ENCODE measurements at regions not wholly inside any gene's neighbourhood (a gene's known extent, or its start where the extent isn't known, plus 50 kb on each side); places are given as distances from the start of the nearest gene placed in this dataset.

DNA sequence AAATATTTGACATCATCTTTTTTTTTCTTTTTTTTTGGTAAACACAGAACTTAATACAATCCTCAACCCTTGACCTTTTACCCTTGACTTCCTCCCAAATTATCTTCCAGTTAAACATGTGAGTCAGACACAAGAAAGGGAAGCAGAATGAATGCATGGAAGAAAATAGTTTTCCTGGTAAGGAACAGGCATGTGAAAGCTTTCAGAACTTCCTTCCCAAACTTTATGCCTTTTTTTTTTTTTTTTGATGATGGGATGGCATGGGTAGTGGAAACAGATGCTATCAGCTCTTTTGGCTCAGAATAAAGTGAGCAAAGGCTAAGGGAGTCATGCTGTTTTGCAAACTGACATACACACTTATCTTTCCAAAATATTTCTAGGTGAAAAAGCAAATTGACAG, 1079.1 kb downstream of the TTLL7 start:
- Histone ChIP-seq H3K9ac (ENCODE audit: low read length) (no peak overlapping the region), H3K9me3 (ENCODE audit: low read length) (peaks cover 13% of the 10 kb centered on the region), H3K9me2 (replicated peaks; ENCODE audit: insufficient read depth, low read length) (no peaks in the 10 kb centered on the region), H3K27ac (ENCODE audit: low read length) (no peak overlapping the region), H3K27me3 (ENCODE audit: low read length) (no peaks in the 10 kb centered on the region), H3K79me2 (ENCODE audit: low read length) (no peaks in the 10 kb centered on the region), H3K36me3 (ENCODE audit: insufficient read depth, low read length) (no peaks in the 10 kb centered on the region), H3K4me3 (ENCODE audit: low read length) (no peak overlapping the region), H4K20me1 (ENCODE audit: insufficient read depth, low read depth, low read length) (no peaks in the 10 kb centered on the region), H3K4me1 (ENCODE audit: low read length) (no peaks in the 10 kb centered on the region), H3K4me2 (ENCODE audit: low read depth, low read length, poor library complexity, severe bottlenecking) (no peak overlapping the region), H2AFZ (ENCODE audit: low read length) (no peak overlapping the region)
- no peak for DNase-seq

DNA sequence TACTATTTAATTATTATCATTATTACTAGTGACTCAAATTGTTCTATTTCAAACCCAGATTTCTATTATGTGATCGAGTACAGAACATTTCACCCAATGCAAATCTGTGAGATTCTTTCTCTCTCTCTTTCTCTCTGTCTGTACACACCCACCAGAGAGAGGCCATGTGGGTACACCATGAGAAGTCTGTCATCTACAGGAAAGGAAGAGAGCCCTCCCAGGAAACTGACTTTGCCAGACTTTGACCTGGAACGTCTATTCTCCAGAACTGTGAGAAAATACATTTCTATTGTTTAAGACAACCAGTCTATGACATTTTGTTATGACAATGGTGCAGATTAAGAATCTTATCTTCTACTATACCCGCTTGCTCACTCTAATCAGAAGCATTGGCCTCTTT, 1091.6 kb downstream of the TTLL7 start:
- no peak overlapping the region for H3K4me3 ChIP-seq (ENCODE audit: low read length)
- DNase-seq = no peak
- H3K27me3 ChIP-seq (ENCODE audit: low read length) = no peaks in the 10 kb centered on the region
- H3K9me3 ChIP-seq (ENCODE audit: low read length) = no peaks in the 10 kb centered on the region; the same call in 1 of the 2 replicates
- no peaks in the 10 kb centered on the region for H3K36me3 ChIP-seq (ENCODE audit: insufficient read depth, low read length)
- no peaks in the 10 kb centered on the region for H3K4me1 ChIP-seq (ENCODE audit: low read length)
- no peak overlapping the region for H3K4me2 ChIP-seq (ENCODE audit: low read depth, low read length, poor library complexity, severe bottlenecking)
- H3K9ac ChIP-seq (ENCODE audit: low read length) = no peak overlapping the region
- H3K79me2 ChIP-seq (ENCODE audit: low read length) = no peaks in the 10 kb centered on the region
- H4K20me1 ChIP-seq (ENCODE audit: insufficient read depth, low read depth, low read length) = no peaks in the 10 kb centered on the region
- no peak overlapping the region for H3K27ac ChIP-seq (ENCODE audit: low read length)
- H3K9me2 ChIP-seq (replicated peaks; ENCODE audit: insufficient read depth, low read length) = no peaks in the 10 kb centered on the region
- H2AFZ ChIP-seq (ENCODE audit: low read length) = no peak overlapping the region

DNA sequence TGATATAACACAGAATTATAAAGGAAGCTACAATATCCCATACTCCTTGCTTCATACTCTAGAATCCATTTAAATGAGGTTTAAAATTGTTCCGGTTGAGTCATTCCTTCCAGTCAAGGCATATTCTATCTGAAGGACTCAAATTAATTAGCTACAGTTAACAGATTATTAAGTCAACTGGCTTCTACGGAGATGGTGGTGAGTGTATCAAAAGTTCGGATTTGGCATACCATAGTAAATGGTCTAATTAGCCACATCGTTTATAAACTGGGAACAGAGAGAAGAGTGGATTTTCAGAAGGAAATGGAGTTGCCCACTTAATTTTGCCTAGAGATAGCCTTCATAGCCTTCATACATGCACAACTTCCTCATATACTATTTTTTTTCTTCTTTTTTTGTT, 1095.3 kb downstream of the TTLL7 start:
- Histone ChIP-seq H3K4me2 (ENCODE audit: low read depth, low read length, poor library complexity, severe bottlenecking) (no peak overlapping the region), H3K9me3 (ENCODE audit: low read length) (peaks cover 10% of the 10 kb centered on the region; the same call in 1 of the 2 replicates)

GRCh38 chr1:82901561-82901960, 1097.4 kb downstream of the TTLL7 start:
- no peak overlapping the region for H3K4me2 ChIP-seq (ENCODE audit: low read depth, low read length, poor library complexity, severe bottlenecking)
- H3K79me2 ChIP-seq (ENCODE audit: low read length) = no peaks in the 10 kb centered on the region
- H3K27ac ChIP-seq (ENCODE audit: low read length) = no peak overlapping the region
- peaks cover 10% of the 10 kb centered on the region; the same call in 1 of the 2 replicates for H3K9me3 ChIP-seq (ENCODE audit: low read length)
- no peak overlapping the region for H2AFZ ChIP-seq (ENCODE audit: low read length)
- DNase-seq = no peak
- H3K4me1 ChIP-seq (ENCODE audit: low read length) = no peaks in the 10 kb centered on the region
- H3K4me3 ChIP-seq (ENCODE audit: low read length) = no peak overlapping the region
- H4K20me1 ChIP-seq (ENCODE audit: insufficient read depth, low read depth, low read length) = no peaks in the 10 kb centered on the region
- H3K27me3 ChIP-seq (ENCODE audit: low read length) = no peaks in the 10 kb centered on the region
- no peaks in the 10 kb centered on the region for H3K9me2 ChIP-seq (replicated peaks; ENCODE audit: insufficient read depth, low read length)
- H3K9ac ChIP-seq (ENCODE audit: low read length) = no peak overlapping the region
- H3K36me3 ChIP-seq (ENCODE audit: insufficient read depth, low read length) = no peaks in the 10 kb centered on the region

More for the DNA sequence above, 1095.3 kb downstream of the TTLL7 start:
- Histone ChIP-seq H3K9ac (ENCODE audit: low read length) (no peak overlapping the region), H3K9me2 (replicated peaks; ENCODE audit: insufficient read depth, low read length) (no peaks in the 10 kb centered on the region), H2AFZ (ENCODE audit: low read length) (no peak overlapping the region), H3K4me1 (ENCODE audit: low read length) (no peaks in the 10 kb centered on the region), H3K4me3 (ENCODE audit: low read length) (no peak overlapping the region), H3K36me3 (ENCODE audit: insufficient read depth, low read length) (no peaks in the 10 kb centered on the region), H3K27ac (ENCODE audit: low read length) (no peak overlapping the region), H3K27me3 (ENCODE audit: low read length) (no peaks in the 10 kb centered on the region), H4K20me1 (ENCODE audit: insufficient read depth, low read depth, low read length) (no peaks in the 10 kb centered on the region), H3K79me2 (ENCODE audit: low read length) (no peaks in the 10 kb centered on the region)
- DNase-seq = no peak

DNA sequence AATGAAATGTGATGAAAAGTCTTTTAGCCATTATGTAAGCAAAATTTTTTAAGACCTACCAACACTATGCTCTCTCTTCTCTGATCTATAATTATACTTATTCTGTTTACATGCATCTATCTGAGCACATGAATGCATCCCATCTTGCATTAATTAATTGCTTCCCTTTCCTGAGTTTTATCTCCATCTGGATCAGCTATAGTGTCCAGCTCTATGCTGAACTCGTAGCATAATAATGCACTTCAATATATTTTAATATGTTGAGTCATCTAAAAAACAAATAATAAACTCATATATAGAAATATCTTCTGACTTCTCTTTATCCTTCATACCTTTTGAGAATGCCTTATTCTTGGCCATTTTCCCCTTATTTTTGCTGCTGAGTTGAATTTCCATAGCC, 1097.8 kb downstream of the TTLL7 start:
- Histone ChIP-seq H3K79me2 (ENCODE audit: low read length) (no peaks in the 10 kb centered on the region), H3K4me1 (ENCODE audit: low read length) (no peaks in the 10 kb centered on the region), H3K27me3 (ENCODE audit: low read length) (no peaks in the 10 kb centered on the region), H2AFZ (ENCODE audit: low read length) (no peak overlapping the region), H3K36me3 (ENCODE audit: insufficient read depth, low read length) (no peaks in the 10 kb centered on the region), H3K9me3 (ENCODE audit: low read length) (peaks cover 10% of the 10 kb centered on the region; the same call in 1 of the 2 replicates), H3K4me2 (ENCODE audit: low read depth, low read length, poor library complexity, severe bottlenecking) (no peak overlapping the region), H4K20me1 (ENCODE audit: insufficient read depth, low read depth, low read length) (no peaks in the 10 kb centered on the region), H3K9ac (ENCODE audit: low read length) (no peak overlapping the region), H3K4me3 (ENCODE audit: low read length) (no peak overlapping the region), H3K27ac (ENCODE audit: low read length) (no peak overlapping the region), H3K9me2 (replicated peaks; ENCODE audit: insufficient read depth, low read length) (no peaks in the 10 kb centered on the region)
- no peak for DNase-seq

DNA sequence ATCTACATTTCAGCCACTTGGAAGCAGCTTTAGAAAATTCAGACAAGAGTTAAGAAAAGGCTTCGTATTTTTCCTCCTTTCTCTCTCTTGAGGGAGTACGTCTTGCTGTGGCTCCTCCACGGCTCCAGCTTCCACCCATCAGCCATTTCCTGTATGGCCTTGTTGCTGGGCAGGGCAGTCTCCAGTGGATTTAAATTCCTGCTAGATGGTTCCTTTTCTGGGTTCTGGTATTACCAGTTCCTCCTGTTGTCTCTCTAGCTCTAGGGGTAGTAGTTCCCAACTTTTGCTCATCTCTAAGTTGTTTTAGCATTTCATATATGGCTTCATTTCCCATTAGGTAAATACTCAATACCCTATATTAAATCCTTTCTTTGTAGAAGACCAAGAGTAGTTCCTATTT, 1098.3 kb downstream of the ADGRL2 start:
- no peaks in the 10 kb centered on the region for H3K9me2 ChIP-seq (replicated peaks; ENCODE audit: insufficient read depth, low read length)
- no peaks in the 10 kb centered on the region for H4K20me1 ChIP-seq (ENCODE audit: insufficient read depth, low read depth, low read length)
- no peaks in the 10 kb centered on the region for H3K27me3 ChIP-seq (ENCODE audit: low read length)
- H3K27ac ChIP-seq (ENCODE audit: low read length) = no peak overlapping the region
- no peaks in the 10 kb centered on the region for H3K79me2 ChIP-seq (ENCODE audit: low read length)
- no peak overlapping the region for H2AFZ ChIP-seq (ENCODE audit: low read length)
- DNase-seq = no peak
- no peaks in the 10 kb centered on the region for H3K4me1 ChIP-seq (ENCODE audit: low read length)
- H3K9ac ChIP-seq (ENCODE audit: low read length) = no peak overlapping the region
- no peaks in the 10 kb centered on the region for H3K36me3 ChIP-seq (ENCODE audit: insufficient read depth, low read length)
- no peak overlapping the region for H3K4me2 ChIP-seq (ENCODE audit: low read depth, low read length, poor library complexity, severe bottlenecking)
- H3K4me3 ChIP-seq (ENCODE audit: low read length) = no peak overlapping the region
- peaks cover 10% of the 10 kb centered on the region; the same call in 1 of the 2 replicates for H3K9me3 ChIP-seq (ENCODE audit: low read length)

GRCh38 chr1:82897549-82897948, 1096.8 kb downstream of the ADGRL2 start:
- no peak overlapping the region for H3K27ac ChIP-seq (ENCODE audit: low read length)
- no peaks in the 10 kb centered on the region for H3K36me3 ChIP-seq (ENCODE audit: insufficient read depth, low read length)
- no peaks in the 10 kb centered on the region for H3K27me3 ChIP-seq (ENCODE audit: low read length)
- no peaks in the 10 kb centered on the region for H3K9me2 ChIP-seq (replicated peaks; ENCODE audit: insufficient read depth, low read length)
- DNase-seq = no peak
- H4K20me1 ChIP-seq (ENCODE audit: insufficient read depth, low read depth, low read length) = no peaks in the 10 kb centered on the region
- H2AFZ ChIP-seq (ENCODE audit: low read length) = no peak overlapping the region
- no peaks in the 10 kb centered on the region for H3K79me2 ChIP-seq (ENCODE audit: low read length)
- H3K4me2 ChIP-seq (ENCODE audit: low read depth, low read length, poor library complexity, severe bottlenecking) = no peak overlapping the region
- H3K9ac ChIP-seq (ENCODE audit: low read length) = no peak overlapping the region
- H3K4me1 ChIP-seq (ENCODE audit: low read length) = no peaks in the 10 kb centered on the region
- peaks cover 10% of the 10 kb centered on the region; the same call in 1 of the 2 replicates for H3K9me3 ChIP-seq (ENCODE audit: low read length)
- no peak overlapping the region for H3K4me3 ChIP-seq (ENCODE audit: low read length)

- Histone ChIP-seq H3K27me3 (ENCODE audit: low read length) (no peaks in the 10 kb centered on the region), H3K4me3 (ENCODE audit: low read length) (no peak overlapping the region), H2AFZ (ENCODE audit: low read length) (no peak overlapping the region), H3K4me1 (ENCODE audit: low read length) (no peaks in the 10 kb centered on the region), H3K27ac (ENCODE audit: low read length) (no peak overlapping the region), H4K20me1 (ENCODE audit: insufficient read depth, low read depth, low read length) (no peaks in the 10 kb centered on the region), H3K36me3 (ENCODE audit: insufficient read depth, low read length) (no peaks in the 10 kb centered on the region), H3K9me2 (replicated peaks; ENCODE audit: insufficient read depth, low read length) (no peaks in the 10 kb centered on the region), H3K4me2 (ENCODE audit: low read depth, low read length, poor library complexity, severe bottlenecking) (no peak overlapping the region), H3K9me3 (ENCODE audit: low read length) (peaks cover 7% of the 10 kb centered on the region; the same call in 1 of the 2 replicates), H3K79me2 (ENCODE audit: low read length) (no peaks in the 10 kb centered on the region), H3K9ac (ENCODE audit: low read length) (no peak overlapping the region)
- no peak for DNase-seq
Observed at GRCh38 chr1:82896036-82896435, 1095.3 kb downstream of the ADGRL2 start.

DNA sequence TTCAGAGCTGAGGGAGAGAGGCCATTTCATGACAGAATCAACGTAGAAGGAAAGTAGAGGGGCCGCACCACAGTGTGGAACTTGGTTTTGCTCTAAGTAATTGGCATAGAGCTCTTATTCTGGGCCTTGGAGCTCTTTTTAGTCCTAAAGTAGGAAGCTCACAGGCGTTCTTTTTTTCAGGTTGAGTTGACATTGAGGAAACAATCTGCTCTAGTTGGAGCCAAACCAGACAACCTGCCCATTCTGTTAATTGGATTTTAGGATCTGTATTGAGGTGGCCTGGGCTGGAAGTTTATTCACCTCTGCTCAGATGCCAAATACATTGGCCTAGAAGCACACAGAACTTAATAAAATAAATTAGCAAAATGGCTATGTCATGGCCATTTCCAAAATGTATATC, 1093.9 kb downstream of the ADGRL2 start:
- no peaks in the 10 kb centered on the region for H3K4me1 ChIP-seq (ENCODE audit: low read length)
- no peaks in the 10 kb centered on the region for H3K79me2 ChIP-seq (ENCODE audit: low read length)
- no peak overlapping the region for H3K4me2 ChIP-seq (ENCODE audit: low read depth, low read length, poor library complexity, severe bottlenecking)
- peaks cover 4% of the 10 kb centered on the region; the same call in 1 of the 2 replicates for H3K9me3 ChIP-seq (ENCODE audit: low read length)
- H3K27ac ChIP-seq (ENCODE audit: low read length) = no peak overlapping the region
- H4K20me1 ChIP-seq (ENCODE audit: insufficient read depth, low read depth, low read length) = no peaks in the 10 kb centered on the region
- H3K9ac ChIP-seq (ENCODE audit: low read length) = no peak overlapping the region
- no peak for DNase-seq
- no peaks in the 10 kb centered on the region for H3K9me2 ChIP-seq (replicated peaks; ENCODE audit: insufficient read depth, low read length)
- H3K27me3 ChIP-seq (ENCODE audit: low read length) = no peaks in the 10 kb centered on the region
- no peak overlapping the region for H3K4me3 ChIP-seq (ENCODE audit: low read length)
- no peak overlapping the region for H2AFZ ChIP-seq (ENCODE audit: low read length)
- H3K36me3 ChIP-seq (ENCODE audit: insufficient read depth, low read length) = no peaks in the 10 kb centered on the region
